ENCODE measurements at regions not wholly inside any gene's neighbourhood (a gene's known extent, or its start where the extent isn't known, plus 50 kb on each side); places are given as distances from the start of the nearest gene placed in this dataset.

- in situ Hi-C loops (cut with MboI; ENCODE audit: low sequenced_read_pairs): no loop called here
- BruUV-seq (replicated peaks): no TSS peak
Observed at GRCh38 chr11:80838153-80838552, 1397.3 kb upstream of the TENM4 start.

More at GRCh38 chr11:80838153-80838552, 1397.3 kb upstream of the TENM4 start:
- no peak overlapping the region for H3K14ac ChIP-seq (replicated peaks; ENCODE audit: low read depth, low read length)
- H3K23ac ChIP-seq (ENCODE audit: low read depth, low read length): no peak overlapping the region
- no peak overlapping the region for H3K27ac ChIP-seq (ENCODE audit: insufficient read depth, low read length)
- H2BK120ac ChIP-seq (ENCODE audit: low read depth, low read length): no peak overlapping the region
- no peaks in the 10 kb centered on the region for H3K9me1 ChIP-seq (ENCODE audit: insufficient read depth, low read length)
- no peaks in the 10 kb centered on the region for H3K4me1 ChIP-seq (ENCODE audit: control insufficient read depth, insufficient read depth, low read length)
- H3K9ac ChIP-seq (ENCODE audit: low read depth, low read length): no peak overlapping the region
- H2BK5ac ChIP-seq (ENCODE audit: low read depth, low read length, poor library complexity, severe bottlenecking): no peak overlapping the region
- no peak overlapping the region for H4K8ac ChIP-seq (ENCODE audit: low read depth in 2 of 2, low read length in 2 of 2)
- no peak overlapping the region for H2BK20ac ChIP-seq (ENCODE audit: low read depth, low read length)
- H4K20me1 ChIP-seq (ENCODE audit: insufficient read depth, low read length): no peaks in the 10 kb centered on the region
- H2BK15ac ChIP-seq (ENCODE audit: low read depth, low read length): no peak overlapping the region
- no peak overlapping the region for H4K91ac ChIP-seq (ENCODE audit: insufficient read depth, low read depth, low read length)
- dilution Hi-C loops (cut with HindIII; ENCODE audit: low sequenced_read_pairs, unreplicated experiment) (no loop called here), intact Hi-C loops (cut with micrococcal nuclease) (no loop called here)
- no peaks in the 10 kb centered on the region for H3K27me3 ChIP-seq (ENCODE audit: control insufficient read depth, insufficient read depth, low read length)
- H3K4ac ChIP-seq (ENCODE audit: low read depth, low read length): no peak overlapping the region
- no peaks in the 10 kb centered on the region for H3K36me3 ChIP-seq (ENCODE audit: control insufficient read depth, insufficient read depth, low read length)
- ChIA-PET POLR2A (ENCODE audit: unreplicated experiment) (no interaction called here), CTCF (no interaction called here)
- DNase-seq (no peak), ATAC-seq (ENCODE audit: low read depth) (no peak)
- H2AFZ ChIP-seq (replicated peaks; ENCODE audit: low read length, poor library complexity): no peak overlapping the region
- no peaks in the 10 kb centered on the region for H3K9me3 ChIP-seq (ENCODE audit: control insufficient read depth, insufficient read depth, low read length)
- no peaks in the 10 kb centered on the region for H3K79me1 ChIP-seq (ENCODE audit: low read depth in 1 of 2, low read length in 2 of 2)
- no peak overlapping the region for H3K56ac ChIP-seq (ENCODE audit: extremely low read depth, insufficient read depth, low read length)
- H3K18ac ChIP-seq (ENCODE audit: low read depth, low read length): no peak overlapping the region
- H3K4me3 ChIP-seq (ENCODE audit: insufficient read depth, low read depth, low read length): no peak overlapping the region
- WGBS, 2 experiments (ENCODE audit: extremely low coverage in 2 of 2, insufficient read length in 1 of 2): 71% methylated on average over 1 of the region's 1 CpG; no CpG with 5 or more reads in 1 of the 2 experiments
- no peak overlapping the region for H4K5ac ChIP-seq (ENCODE audit: low read depth, low read length)
- no peak overlapping the region for H2AK5ac ChIP-seq (ENCODE audit: low read depth, low read length)
- H3K4me2 ChIP-seq (ENCODE audit: low read depth, low read length): no peak overlapping the region
- no peak for TF ChIP-seq MAZ (IDR thresholded peaks at IDR 0.05; ENCODE audit: borderline replicate concordance, low read depth, low read length)
- no peak for TF ChIP-seq POLR2A (IDR thresholded peaks at IDR 0.05; ENCODE audit: low read depth, low read length)
- TF ChIP-seq USF2 (IDR thresholded peaks at IDR 0.05; ENCODE audit: low read depth, low read length): no peak
- TF ChIP-seq NFE2L2 (IDR thresholded peaks at IDR 0.05; ENCODE audit: low read depth, low read length): no peak
- no peak for TF ChIP-seq CHD1 (IDR thresholded peaks at IDR 0.05; ENCODE audit: low read depth, low read length)
- no peak for TF ChIP-seq MXI1 (IDR thresholded peaks at IDR 0.05; ENCODE audit: borderline replicate concordance, low read depth, low read length)
- TF ChIP-seq ELK1 (IDR thresholded peaks at IDR 0.05; ENCODE audit: borderline replicate concordance, low read depth, low read length): no peak
- no peak for TF ChIP-seq FOS (IDR thresholded peaks at IDR 0.05; ENCODE audit: low read depth, low read length)
- no peak for TF ChIP-seq MAFK (IDR thresholded peaks at IDR 0.05; ENCODE audit: low read depth, low read length)
- no peak for TF ChIP-seq RAD21 (IDR thresholded peaks at IDR 0.05; ENCODE audit: low read length)
- no peak for TF ChIP-seq CTCF (conservative IDR thresholded peaks at IDR 0.05; ENCODE audit: low read depth, low read length)
- no peak overlapping the region for H2AK9ac ChIP-seq (replicated peaks; ENCODE audit: low read depth, low read length, poor library complexity)
